IMR-90 (cell line): ENCODE measurements at regions not wholly inside any gene's neighbourhood (a gene's known extent, or its start where the extent isn't known, plus 50 kb on each side); places are given as distances from the start of the nearest gene placed in this dataset.

Experiments
- ATAC-seq: fragments of 200-7000 bp; cut with Tn5 transposase; 2 replicates; pipeline ENCODE4 v1.9.1; 2020; ENCODE audit warnings: low read depth, mild to moderate bottlenecking, moderate library complexity
- BruUV-seq: library from RNA; stranded (reverse); fragments of 400-500 nt; replicated peaks from 2 replicates; lab custom pipeline; 2021; lab: Mats Ljungman, UMichigan
- CTCF ChIA-PET: fragments of 300-600 bp; formaldehyde crosslinking; extraction: SDS; loops from one replicate; lab custom pipeline; 2021; ENCODE audit warnings: antibody characterized with exemption; lab: Yijun Ruan, JAX
- POLR2A ChIA-PET: fragments of 300-600 bp; sonication (Branson Sonifier 250); formaldehyde crosslinking; loops from one replicate; lab custom pipeline; 2022; ENCODE audit warnings: antibody characterized with exemption; ENCODE audit not compliant: unreplicated experiment; lab: Charles Lee
- DNase-seq: peaks from one replicate; pipeline ENCODE4 v3.0.0; 2013
- H2AFZ ChIP-seq: replicated peaks from 2 replicates; pipeline ENCODE3; 2013; ENCODE audit warnings: low read length, mild to moderate bottlenecking; ENCODE audit not compliant: poor library complexity
- H2AK5ac ChIP-seq: 2 replicates; pipeline ENCODE4 v1.6.1; 2013; ENCODE audit warnings: low read depth, low read length, inconsistent platforms
- H2AK9ac ChIP-seq: replicated peaks from 2 replicates; pipeline ENCODE3; 2013; ENCODE audit warnings: mild to moderate bottlenecking, low read depth, low read length, moderate library complexity; ENCODE audit not compliant: poor library complexity
- H2BK120ac ChIP-seq: 2 replicates; pipeline ENCODE4 v1.6.1; 2013; ENCODE audit warnings: low read depth, low read length, inconsistent platforms
- H2BK15ac ChIP-seq: 3 replicates; pipeline ENCODE4 v1.6.1; 2013; ENCODE audit warnings: low read depth, low read length, inconsistent platforms
- H2BK20ac ChIP-seq: 2 replicates; pipeline ENCODE4 v1.6.1; 2013; ENCODE audit warnings: low read depth, mild to moderate bottlenecking, inconsistent platforms, low read length, moderate library complexity
- H2BK5ac ChIP-seq: 2 replicates; pipeline ENCODE4 v1.6.1; 2013; ENCODE audit warnings: mild to moderate bottlenecking, low read depth, low read length, inconsistent platforms; ENCODE audit not compliant: poor library complexity, severe bottlenecking
- H3K14ac ChIP-seq: replicated peaks from 2 replicates; pipeline ENCODE4 v1.6.1; 2013; ENCODE audit warnings: low read depth, low read length, inconsistent platforms
- H3K18ac ChIP-seq: 2 replicates; pipeline ENCODE4 v1.6.1; 2013; ENCODE audit warnings: low read depth, low read length, control low read depth
- H3K23ac ChIP-seq: 2 replicates; pipeline ENCODE4 v1.6.1; 2013; ENCODE audit warnings: low read depth, low read length, inconsistent platforms
- H3K27ac ChIP-seq: 2 replicates; pipeline ENCODE4 v1.5.1; 2013; ENCODE audit warnings: mild to moderate bottlenecking, control low read depth, low read length; ENCODE audit not compliant: insufficient read depth
- H3K27me3 ChIP-seq: 2 replicates; pipeline ENCODE4 v1.6.1; 2013; ENCODE audit warnings: low read length; ENCODE audit not compliant: control insufficient read depth, insufficient read depth
- H3K36me3 ChIP-seq: 2 replicates; pipeline ENCODE4 v1.6.1; 2013; ENCODE audit warnings: low read length, mixed read lengths; ENCODE audit not compliant: control insufficient read depth, insufficient read depth
- H3K4ac ChIP-seq: 2 replicates; pipeline ENCODE4 v1.6.1; 2013; ENCODE audit warnings: low read depth, low read length, inconsistent platforms
- H3K4me1 ChIP-seq: 2 replicates; pipeline ENCODE4 v1.6.1; 2013; ENCODE audit warnings: low read length, mixed read lengths; ENCODE audit not compliant: control insufficient read depth, insufficient read depth
- H3K4me2 ChIP-seq: 2 replicates; pipeline ENCODE4 v1.6.1; 2013; ENCODE audit warnings: low read depth, mild to moderate bottlenecking, control low read depth, low read length, moderate library complexity
- H3K4me3 ChIP-seq: 2 replicates; pipeline ENCODE4 v1.5.1; 2013; ENCODE audit warnings: low read depth, mild to moderate bottlenecking, control low read depth, low read length, moderate library complexity; ENCODE audit not compliant: insufficient read depth
- H3K56ac ChIP-seq: 2 replicates; pipeline ENCODE4 v1.6.1; 2013; ENCODE audit warnings: low read length, inconsistent platforms; ENCODE audit not compliant: insufficient read depth; ENCODE audit errors: extremely low read depth
- H3K79me1 ChIP-seq, 2 experiments: 2 replicates each; pipeline ENCODE4 v1.6.1; 2013; ENCODE audit warnings: low read length in 2 of 2, inconsistent platforms in 1 of 2, low read depth in 1 of 2
- H3K9ac ChIP-seq: 2 replicates; pipeline ENCODE4 v1.6.1; 2013; ENCODE audit warnings: low read depth, low read length, control low read depth
- H3K9me1 ChIP-seq: 2 replicates; pipeline ENCODE4 v1.6.1; 2013; ENCODE audit warnings: low read length, inconsistent platforms; ENCODE audit not compliant: insufficient read depth
- H3K9me3 ChIP-seq: 2 replicates; pipeline ENCODE4 v1.6.1; 2013; ENCODE audit warnings: low read length; ENCODE audit not compliant: control insufficient read depth, insufficient read depth
- H4K20me1 ChIP-seq: 2 replicates; pipeline ENCODE4 v1.6.1; 2013; ENCODE audit warnings: low read length, inconsistent platforms; ENCODE audit not compliant: insufficient read depth
- H4K5ac ChIP-seq: 2 replicates; pipeline ENCODE4 v1.6.1; 2013; ENCODE audit warnings: mild to moderate bottlenecking, low read depth, low read length, control low read depth
- H4K8ac ChIP-seq, 2 experiments: 2 replicates each; pipeline ENCODE4 v1.6.1; 2013; ENCODE audit warnings: low read depth in 2 of 2, low read length in 2 of 2, control low read depth in 1 of 2, inconsistent platforms in 1 of 2
- H4K91ac ChIP-seq: 2 replicates; pipeline ENCODE4 v1.6.1; 2013; ENCODE audit warnings: low read depth, low read length, inconsistent platforms; ENCODE audit not compliant: insufficient read depth
- BHLHE40 ChIP-seq: fragments of 150-350 bp; IDR thresholded peaks from 2 replicates; pipeline ENCODE4 v1.6.1; 2016; ENCODE audit warnings: mild to moderate bottlenecking, low read depth, low read length
- CEBPB ChIP-seq: IDR thresholded peaks from 2 replicates; pipeline ENCODE4 v1.6.1; 2012; ENCODE audit warnings: low read depth, low read length, improper control_type of control experiment
- CHD1 ChIP-seq: IDR thresholded peaks from 2 replicates; pipeline ENCODE4 v1.6.1; 2012; ENCODE audit warnings: low read depth, low read length, improper control_type of control experiment
- ELK1 ChIP-seq: fragments of 150-350 bp; IDR thresholded peaks from 2 replicates; pipeline ENCODE4 v1.6.1; 2016; ENCODE audit warnings: low read depth, mild to moderate bottlenecking, low read length, moderate library complexity, borderline replicate concordance
- FOS ChIP-seq: fragments of 150-350 bp; IDR thresholded peaks from 2 replicates; pipeline ENCODE4 v1.6.1; 2016; ENCODE audit warnings: low read depth, low read length
- MAFK ChIP-seq: IDR thresholded peaks from 2 replicates; pipeline ENCODE4 v1.6.1; 2012; ENCODE audit warnings: low read depth, low read length, improper control_type of control experiment
- MAZ ChIP-seq: IDR thresholded peaks from 2 replicates; pipeline ENCODE4 v1.6.1; 2012; ENCODE audit warnings: low read depth, mild to moderate bottlenecking, low read length, improper control_type of control experiment, moderate library complexity, borderline replicate concordance
- MXI1 ChIP-seq: IDR thresholded peaks from 2 replicates; pipeline ENCODE4 v1.6.1; 2012; ENCODE audit warnings: low read depth, mild to moderate bottlenecking, low read length, moderate library complexity, borderline replicate concordance
- NFE2L2 ChIP-seq: fragments of 150-350 bp; IDR thresholded peaks from 2 replicates; pipeline ENCODE4 v1.6.1; 2016; ENCODE audit warnings: low read depth, mild to moderate bottlenecking, low read length
- POLR2A ChIP-seq: IDR thresholded peaks from 2 replicates; pipeline ENCODE4 v1.6.1; 2012; ENCODE audit warnings: mild to moderate bottlenecking, low read depth, low read length
- RAD21 ChIP-seq: IDR thresholded peaks from 2 replicates; pipeline ENCODE4 v1.6.1; 2012; ENCODE audit warnings: low read length, improper control_type of control experiment
- RCOR1 ChIP-seq: IDR thresholded peaks from 2 replicates; pipeline ENCODE4 v1.6.1; 2012; ENCODE audit warnings: mild to moderate bottlenecking, low read length, improper control_type of control experiment; ENCODE audit not compliant: insufficient replicate concordance
- RFX5 ChIP-seq: IDR thresholded peaks from 2 replicates; pipeline ENCODE4 v1.8.0; 2012; ENCODE audit warnings: low read depth, mild to moderate bottlenecking, low read length, moderate library complexity
- SMC3 ChIP-seq: fragments of 150-350 bp; IDR thresholded peaks from 2 replicates; pipeline ENCODE4 v1.6.1; 2016; ENCODE audit warnings: low read depth, mild to moderate bottlenecking, antibody characterized with exemption, low read length, moderate library complexity
- USF2 ChIP-seq: fragments of 150-350 bp; IDR thresholded peaks from 2 replicates; pipeline ENCODE4 v1.6.1; 2017; ENCODE audit warnings: mild to moderate bottlenecking, antibody characterized with exemption, low read length, low read depth
- WGBS, 2 experiments: methylation state at CpG; one replicate each; pipeline versions ENCODE4 v1.1.5 to v1.1.7; 2013; ENCODE audit warnings: missing lambda C conversion rate in 2 of 2; ENCODE audit not compliant: insufficient read length in 1 of 2; ENCODE audit errors: extremely low coverage in 2 of 2; 5-methylcytosine and 5-hydroxymethylcytosine counted together
- dilution Hi-C: fragments of 300-500 bp; cut with HindIII; formaldehyde crosslinking; loops from one replicate; pipeline ENCODE4 v1.14.3; 2018; ENCODE audit warnings: low sequenced_read_pairs; ENCODE audit not compliant: unreplicated experiment
- in situ Hi-C: fragments of 300-500 bp; cut with MboI; formaldehyde crosslinking; loops from 3 replicates; pipeline ENCODE4 v1.14.3; 2019; ENCODE audit warnings: low sequenced_read_pairs, inconsistent platforms, mixed read lengths
- intact Hi-C: fragments of 100-400 bp; cut with micrococcal nuclease; formaldehyde crosslinking; loops from 2 replicates; pipeline ENCODE4 v1.10.0; 2022
- TF ChIP-seq, protein P1 (sequence below): conservative IDR thresholded peaks from 2 replicates; pipeline ENCODE4 v1.5.1; 2012; ENCODE audit warnings: mild to moderate bottlenecking, low read depth, low read length, improper control_type of control experiment

- no peaks in the 10 kb centered on the region for H3K9me1 ChIP-seq
- no peak overlapping the region for H2AFZ ChIP-seq
- in situ Hi-C loops (no loop called here), intact Hi-C loops (no loop called here), dilution Hi-C loops (no loop called here)
- no peak overlapping the region for H4K5ac ChIP-seq
- H3K4ac ChIP-seq = no peak overlapping the region
- H3K14ac ChIP-seq = no peak overlapping the region
- no peak overlapping the region for H2BK5ac ChIP-seq
- H3K4me3 ChIP-seq = no peak overlapping the region
- H3K27me3 ChIP-seq = no peaks in the 10 kb centered on the region
- no peak overlapping the region for H3K56ac ChIP-seq
- no peaks in the 10 kb centered on the region for H3K79me1 ChIP-seq
- peaks cover 11% of the 10 kb centered on the region; the same call in 1 of the 2 replicates for H3K9me3 ChIP-seq
- H2BK20ac ChIP-seq = no peak overlapping the region
- no peak overlapping the region for H3K9ac ChIP-seq
- H2AK9ac ChIP-seq = no peak overlapping the region
- H3K4me1 ChIP-seq = no peaks in the 10 kb centered on the region
- no TSS peak for BruUV-seq
- ATAC-seq (no peak), DNase-seq (no peak)
- H4K8ac ChIP-seq = no peak overlapping the region
- POLR2A ChIA-PET = no interaction called here
- 90% methylated on average over 2 of the region's 10 CpGs; no CpG with 5 or more reads in 1 of the 2 experiments for WGBS, 2 experiments
- no peak overlapping the region for H2AK5ac ChIP-seq
- no peak overlapping the region for H3K18ac ChIP-seq
- no peaks in the 10 kb centered on the region for H3K36me3 ChIP-seq
- no peak for TF ChIP-seq BHLHE40
- no peak for TF ChIP-seq NFE2L2
- TF ChIP-seq CHD1 = no peak
- TF ChIP-seq, protein P1, sequence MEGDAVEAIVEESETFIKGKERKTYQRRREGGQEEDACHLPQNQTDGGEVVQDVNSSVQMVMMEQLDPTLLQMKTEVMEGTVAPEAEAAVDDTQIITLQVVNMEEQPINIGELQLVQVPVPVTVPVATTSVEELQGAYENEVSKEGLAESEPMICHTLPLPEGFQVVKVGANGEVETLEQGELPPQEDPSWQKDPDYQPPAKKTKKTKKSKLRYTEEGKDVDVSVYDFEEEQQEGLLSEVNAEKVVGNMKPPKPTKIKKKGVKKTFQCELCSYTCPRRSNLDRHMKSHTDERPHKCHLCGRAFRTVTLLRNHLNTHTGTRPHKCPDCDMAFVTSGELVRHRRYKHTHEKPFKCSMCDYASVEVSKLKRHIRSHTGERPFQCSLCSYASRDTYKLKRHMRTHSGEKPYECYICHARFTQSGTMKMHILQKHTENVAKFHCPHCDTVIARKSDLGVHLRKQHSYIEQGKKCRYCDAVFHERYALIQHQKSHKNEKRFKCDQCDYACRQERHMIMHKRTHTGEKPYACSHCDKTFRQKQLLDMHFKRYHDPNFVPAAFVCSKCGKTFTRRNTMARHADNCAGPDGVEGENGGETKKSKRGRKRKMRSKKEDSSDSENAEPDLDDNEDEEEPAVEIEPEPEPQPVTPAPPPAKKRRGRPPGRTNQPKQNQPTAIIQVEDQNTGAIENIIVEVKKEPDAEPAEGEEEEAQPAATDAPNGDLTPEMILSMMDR = no peak
- TF ChIP-seq ELK1 = no peak
- no peak for TF ChIP-seq USF2
- no peak for TF ChIP-seq SMC3
- TF ChIP-seq MXI1 = no peak
- no peak for TF ChIP-seq CEBPB
- no peak for TF ChIP-seq MAFK
- no peak for TF ChIP-seq RFX5
- TF ChIP-seq FOS = no peak
- TF ChIP-seq POLR2A = no peak
- TF ChIP-seq MAZ = no peak
- TF ChIP-seq RAD21 = no peak
- TF ChIP-seq RCOR1 = no peak
- CTCF ChIA-PET = no interaction called here
- no peak overlapping the region for H3K27ac ChIP-seq
- no peak overlapping the region for H3K4me2 ChIP-seq
- no peaks in the 10 kb centered on the region for H4K20me1 ChIP-seq
- H3K23ac ChIP-seq = no peak overlapping the region
- H4K91ac ChIP-seq = no peak overlapping the region
- no peak overlapping the region for H2BK15ac ChIP-seq
- H2BK120ac ChIP-seq = no peak overlapping the region
Observed at GRCh38 chr3:94873751-94874150, 810.9 kb downstream of the NSUN3 start.
